Nephron progenitor cell (in vitro differentiated cells): ENCODE measurements at regions not wholly inside any gene's neighbourhood (a gene's known extent, or its start where the extent isn't known, plus 50 kb on each side); places are given as distances from the start of the nearest gene placed in this dataset.

Experiments used
- DNase-seq: peaks from one replicate; pipeline ENCODE4 v3.0.0; 2021
- H3K27ac Mint-ChIP-seq: 2 replicates; pipeline ENCODE4 v1.8.0; 2021; ENCODE audit warnings: mild to moderate bottlenecking, moderate library complexity, mixed read lengths
- H3K27me3 Mint-ChIP-seq: 2 replicates; pipeline ENCODE4 v1.8.0; 2021; ENCODE audit warnings: mild to moderate bottlenecking, low read depth, mixed read lengths; ENCODE audit not compliant: poor library complexity
- H3K36me3 Mint-ChIP-seq: 2 replicates; pipeline ENCODE4 v1.8.0; 2021; ENCODE audit warnings: low read depth, mixed read lengths
- H3K4me1 Mint-ChIP-seq: 2 replicates; pipeline ENCODE4 v1.8.0; 2021; ENCODE audit warnings: mixed read lengths
- H3K4me3 Mint-ChIP-seq: 2 replicates; pipeline ENCODE4 v1.8.0; 2021; ENCODE audit warnings: mild to moderate bottlenecking, moderate library complexity, mixed read lengths
- H3K9me3 Mint-ChIP-seq: 2 replicates; pipeline ENCODE4 v1.8.0; 2021; ENCODE audit warnings: mild to moderate bottlenecking, moderate library complexity, mixed read lengths
- TF ChIP-seq, protein P1 (sequence below): fragments of 200-600 bp; sonication (generic); IDR thresholded peaks from 2 replicates; pipeline ENCODE4 v1.5.0; 2021; ENCODE audit warnings: antibody characterized with exemption

DNA sequence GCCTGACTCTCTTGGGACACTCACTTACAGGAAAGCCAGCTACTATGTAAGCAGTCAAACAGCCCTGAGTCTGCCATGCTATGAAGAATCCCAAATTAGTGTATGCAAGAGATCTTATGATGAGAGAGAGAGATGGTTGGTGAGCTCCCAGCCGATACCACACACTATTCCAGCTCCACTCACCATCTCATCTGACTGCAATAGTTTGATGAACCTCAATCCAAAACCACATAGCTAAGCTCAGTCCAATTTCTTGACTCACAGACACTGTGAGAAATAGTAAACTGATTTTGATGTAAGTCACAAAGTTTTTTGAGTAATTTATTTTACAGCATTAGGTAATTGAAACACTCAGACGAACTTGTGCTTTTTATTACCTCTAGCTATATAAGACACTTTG, 441.4 kb downstream of the COL12A1 start:
- no peak for DNase-seq
- Mint-ChIP-seq H3K9me3 (no peaks in the 10 kb centered on the region), H3K27me3 (no peaks in the 10 kb centered on the region), H3K36me3 (no peaks in the 10 kb centered on the region), H3K4me1 (no peaks in the 10 kb centered on the region), H3K4me3 (no peak overlapping the region), H3K27ac (no peak overlapping the region)
- TF ChIP-seq, protein P1, sequence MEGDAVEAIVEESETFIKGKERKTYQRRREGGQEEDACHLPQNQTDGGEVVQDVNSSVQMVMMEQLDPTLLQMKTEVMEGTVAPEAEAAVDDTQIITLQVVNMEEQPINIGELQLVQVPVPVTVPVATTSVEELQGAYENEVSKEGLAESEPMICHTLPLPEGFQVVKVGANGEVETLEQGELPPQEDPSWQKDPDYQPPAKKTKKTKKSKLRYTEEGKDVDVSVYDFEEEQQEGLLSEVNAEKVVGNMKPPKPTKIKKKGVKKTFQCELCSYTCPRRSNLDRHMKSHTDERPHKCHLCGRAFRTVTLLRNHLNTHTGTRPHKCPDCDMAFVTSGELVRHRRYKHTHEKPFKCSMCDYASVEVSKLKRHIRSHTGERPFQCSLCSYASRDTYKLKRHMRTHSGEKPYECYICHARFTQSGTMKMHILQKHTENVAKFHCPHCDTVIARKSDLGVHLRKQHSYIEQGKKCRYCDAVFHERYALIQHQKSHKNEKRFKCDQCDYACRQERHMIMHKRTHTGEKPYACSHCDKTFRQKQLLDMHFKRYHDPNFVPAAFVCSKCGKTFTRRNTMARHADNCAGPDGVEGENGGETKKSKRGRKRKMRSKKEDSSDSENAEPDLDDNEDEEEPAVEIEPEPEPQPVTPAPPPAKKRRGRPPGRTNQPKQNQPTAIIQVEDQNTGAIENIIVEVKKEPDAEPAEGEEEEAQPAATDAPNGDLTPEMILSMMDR = no peak

DNA sequence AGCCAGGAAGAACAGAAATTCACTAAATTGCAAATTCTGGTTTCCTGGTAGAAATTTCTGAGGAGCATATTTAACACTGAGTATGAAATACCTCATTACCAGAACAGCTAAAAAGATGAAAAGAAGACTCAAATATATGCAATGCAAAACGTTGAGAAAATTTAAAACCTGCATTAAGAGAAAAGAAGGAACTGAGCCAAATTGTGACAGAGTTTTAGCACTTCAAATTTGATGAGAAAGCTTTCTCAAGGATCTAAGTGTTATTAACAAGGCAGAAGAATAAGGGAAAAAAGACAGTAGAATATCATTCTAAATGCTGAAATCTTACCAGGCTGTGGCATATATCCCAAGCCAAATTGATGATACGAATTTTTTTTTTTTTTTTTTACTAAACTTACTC, 443.0 kb downstream of the COL12A1 start:
- H3K36me3 Mint-ChIP-seq = no peaks in the 10 kb centered on the region
- H3K9me3 Mint-ChIP-seq = no peaks in the 10 kb centered on the region
- DNase-seq = no peak
- no peaks in the 10 kb centered on the region for H3K4me1 Mint-ChIP-seq
- H3K27ac Mint-ChIP-seq = no peak overlapping the region
- H3K4me3 Mint-ChIP-seq = no peak overlapping the region
- TF ChIP-seq, protein P1 = no peak
- H3K27me3 Mint-ChIP-seq = no peaks in the 10 kb centered on the region

DNA sequence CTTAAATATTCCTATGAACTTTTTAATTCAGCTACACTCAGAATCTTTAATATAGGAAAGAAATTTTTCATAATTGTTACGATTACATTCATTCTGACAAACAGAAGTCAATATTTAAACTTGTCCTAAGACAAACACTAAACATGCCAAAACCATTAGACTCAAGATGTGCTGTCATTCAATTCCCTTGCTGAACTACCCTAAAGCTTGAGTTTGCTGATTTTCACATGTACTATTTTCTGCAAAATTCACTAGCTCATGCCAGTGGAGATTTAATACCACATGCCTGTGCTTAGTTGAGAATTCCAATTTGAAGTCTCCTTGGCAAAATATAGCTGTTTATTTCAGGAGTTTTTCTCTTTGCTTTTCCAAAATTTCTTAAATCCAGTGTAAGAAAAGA, 448.0 kb downstream of the COL12A1 start:
- Mint-ChIP-seq H3K27me3 (no peaks in the 10 kb centered on the region), H3K36me3 (no peaks in the 10 kb centered on the region), H3K9me3 (no peaks in the 10 kb centered on the region), H3K27ac (no peak overlapping the region), H3K4me3 (no peak overlapping the region), H3K4me1 (no peaks in the 10 kb centered on the region)
- no peak for DNase-seq
- TF ChIP-seq, protein P1 = no peak

DNA sequence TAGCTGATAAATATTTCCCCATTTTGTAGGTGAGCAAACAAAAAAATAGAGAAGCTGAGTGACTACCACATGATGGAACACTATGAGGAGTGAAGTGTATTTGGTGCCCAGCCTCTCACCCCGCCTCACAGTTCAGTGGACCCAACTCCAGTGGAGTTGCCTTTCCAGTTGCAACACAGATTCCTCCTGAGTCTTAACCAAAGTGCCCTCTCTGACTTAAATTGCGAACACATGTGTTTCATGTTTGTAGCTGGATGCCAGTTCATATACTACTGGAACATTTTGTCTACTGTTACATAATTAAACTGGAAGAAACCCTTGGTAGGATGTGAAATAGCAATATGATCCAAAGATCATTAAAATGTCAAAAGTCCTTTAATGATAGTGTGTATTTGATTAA, 448.9 kb downstream of the COL12A1 start:
- Mint-ChIP-seq H3K4me3 (no peak overlapping the region), H3K9me3 (no peaks in the 10 kb centered on the region), H3K27me3 (no peaks in the 10 kb centered on the region), H3K27ac (no peak overlapping the region), H3K36me3 (no peaks in the 10 kb centered on the region), H3K4me1 (no peaks in the 10 kb centered on the region)
- DNase-seq = no peak
- TF ChIP-seq, protein P1 = no peak

DNA sequence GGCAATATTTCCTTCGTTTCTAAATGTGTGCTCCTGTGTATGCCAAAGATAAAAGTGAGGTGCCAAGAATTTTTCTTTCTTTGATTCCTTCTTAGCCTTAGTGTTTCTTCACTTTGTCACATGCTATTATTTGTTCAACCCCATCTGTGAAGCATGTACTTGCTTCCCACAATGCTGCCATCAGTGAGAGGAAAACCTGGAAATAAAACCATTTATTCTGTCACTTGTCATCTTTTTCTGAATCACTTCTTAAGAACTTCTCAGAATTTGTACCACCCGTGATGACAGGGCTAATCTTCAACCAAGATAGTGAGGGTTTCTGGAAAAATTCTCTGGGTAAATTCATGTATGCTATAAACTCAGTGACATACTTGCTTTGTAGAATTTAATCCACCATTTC, 450.1 kb downstream of the COL12A1 start:
- TF ChIP-seq, protein P1 = no peak
- no peaks in the 10 kb centered on the region for H3K9me3 Mint-ChIP-seq
- no peak overlapping the region for H3K27ac Mint-ChIP-seq
- DNase-seq = no peak
- no peaks in the 10 kb centered on the region for H3K4me1 Mint-ChIP-seq
- no peaks in the 10 kb centered on the region for H3K27me3 Mint-ChIP-seq
- no peak overlapping the region for H3K4me3 Mint-ChIP-seq
- H3K36me3 Mint-ChIP-seq = no peaks in the 10 kb centered on the region

DNA sequence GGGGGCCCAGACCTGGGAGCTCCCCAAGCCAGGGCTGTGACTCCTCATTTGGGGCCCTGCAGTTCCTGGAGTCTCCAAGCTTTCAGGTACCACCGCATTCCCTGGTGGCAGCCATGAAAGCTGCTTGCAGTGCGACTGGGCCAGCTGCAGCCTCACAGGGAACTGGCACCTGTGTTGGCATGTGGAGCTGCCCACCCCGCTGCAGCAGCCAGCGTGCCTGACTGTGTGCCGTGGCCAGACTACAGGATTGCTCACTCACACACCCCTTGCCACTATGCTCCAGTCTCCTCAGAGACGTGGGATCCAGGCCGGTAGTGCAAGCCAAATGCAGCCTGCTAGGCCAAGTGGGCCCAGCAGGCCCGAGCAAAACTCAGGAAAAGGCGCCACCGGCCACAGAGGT, 450.7 kb downstream of the COL12A1 start:
- no peaks in the 10 kb centered on the region for H3K9me3 Mint-ChIP-seq
- H3K27ac Mint-ChIP-seq = no peak overlapping the region
- no peaks in the 10 kb centered on the region for H3K27me3 Mint-ChIP-seq
- no peaks in the 10 kb centered on the region for H3K4me1 Mint-ChIP-seq
- no peaks in the 10 kb centered on the region for H3K36me3 Mint-ChIP-seq
- DNase-seq = no peak
- TF ChIP-seq, protein P1 = no peak
- H3K4me3 Mint-ChIP-seq = no peak overlapping the region
